GM19463 (cell line): ENCODE measurements at regions not wholly inside any gene's neighbourhood (a gene's known extent, or its start where the extent isn't known, plus 50 kb on each side); places are given as distances from the start of the nearest gene placed in this dataset.

Source experiments
- ATAC-seq: cut with Tn5 transposase; IDR thresholded peaks from one replicate; pipeline ENCODE4 v1.9.1; 2021; ENCODE audit warnings: mild to moderate bottlenecking, moderate library complexity; ENCODE audit not compliant: unreplicated experiment

GRCh38 chr2:204046145-204046544, 109.6 kb downstream of the ICOS start:
- ATAC-seq, result peak; percentile 76

- peak; percentile 80 for ATAC-seq
These were observed 113.1 kb downstream of the ICOS start for GRCh38 chr2:204049635-204050034.

- ATAC-seq, result no peak
These were observed 114.1 kb downstream of the ICOS start for GRCh38 chr2:204050681-204051080.

- ATAC-seq, result no peak
These were observed 114.9 kb downstream of the ICOS start for GRCh38 chr2:204051476-204051875.

- no peak for ATAC-seq
These were observed 115.5 kb downstream of the ICOS start for GRCh38 chr2:204051984-204052556.

GRCh38 chr2:204059016-204059415, 122.5 kb downstream of the ICOS start:
- ATAC-seq, result no peak

- no peak for ATAC-seq
These were observed 124.3 kb downstream of the ICOS start for GRCh38 chr2:204060841-204061240.

- no peak for ATAC-seq
These were observed 124.7 kb downstream of the ICOS start for GRCh38 chr2:204061241-204061640.

- ATAC-seq, result no peak
These were observed 127.6 kb downstream of the ICOS start for GRCh38 chr2:204064119-204064518.

GRCh38 chr2:204065566-204065965, 129.0 kb downstream of the ICOS start:
- ATAC-seq, result no peak

- no peak for ATAC-seq
These were observed 129.5 kb downstream of the ICOS start for GRCh38 chr2:204066051-204066450.

GRCh38 chr2:204069804-204070203, 133.2 kb downstream of the ICOS start:
- no peak for ATAC-seq

GRCh38 chr2:204072443-204073324, 136.1 kb downstream of the ICOS start:
- no peak for ATAC-seq

- no peak for ATAC-seq
These were observed 137.9 kb downstream of the ICOS start for GRCh38 chr2:204074456-204074855.

- no peak for ATAC-seq
These were observed 141.6 kb downstream of the ICOS start for GRCh38 chr2:204078003-204078698.

GRCh38 chr2:204081487-204082425, 145.2 kb downstream of the ICOS start:
- no peak for ATAC-seq

- ATAC-seq, result no peak
These were observed 149.6 kb downstream of the ICOS start for GRCh38 chr2:204086167-204086566.

- ATAC-seq, result no peak
These were observed 152.5 kb downstream of the ICOS start for GRCh38 chr2:204089105-204089504.

- ATAC-seq, result no peak
These were observed 153.0 kb downstream of the ICOS start for GRCh38 chr2:204089574-204089973.

GRCh38 chr2:204090021-204090420, 153.5 kb downstream of the ICOS start:
- ATAC-seq, result no peak

GRCh38 chr2:204104811-204105210, 168.2 kb downstream of the ICOS start:
- ATAC-seq, result no peak
